Fibroblast of lung (primary cell): ENCODE measurements at regions not wholly inside any gene's neighbourhood (a gene's known extent, or its start where the extent isn't known, plus 50 kb on each side); places are given as distances from the start of the nearest gene placed in this dataset.

ENCODE experiments used
- DNase-seq, 2 donors: peaks; one replicate each; pipeline versions ENCODE4 v3.0.0 to v3.0.0-alpha.2; 2010; ENCODE audit warnings: low read depth in 2 of 2
- H2AFZ ChIP-seq: 2 replicates; pipeline ENCODE4 v1.5.1; 2012; ENCODE audit warnings: low read length, control low read depth, inconsistent platforms
- H3K27ac ChIP-seq: 2 replicates; pipeline ENCODE4 v1.5.1; 2011; ENCODE audit warnings: low read length, control low read depth; ENCODE audit not compliant: insufficient read depth
- H3K27me3 ChIP-seq: 2 replicates; pipeline ENCODE4 v1.5.1; 2011; ENCODE audit warnings: mild to moderate bottlenecking, low read length; ENCODE audit not compliant: control insufficient read depth, insufficient read depth
- H3K36me3 ChIP-seq: 2 replicates; pipeline ENCODE4 v1.5.1; 2011; ENCODE audit warnings: low read length; ENCODE audit not compliant: control insufficient read depth, insufficient read depth
- H3K4me1 ChIP-seq: 2 replicates; pipeline ENCODE4 v1.5.1; 2011; ENCODE audit warnings: low read length; ENCODE audit not compliant: control insufficient read depth, insufficient read depth; ENCODE audit errors: extremely low read depth
- H3K4me2 ChIP-seq: 2 replicates; pipeline ENCODE4 v1.5.1; 2011; ENCODE audit warnings: low read length, control low read depth; ENCODE audit not compliant: insufficient read depth; ENCODE audit errors: extremely low read depth
- H3K4me3 ChIP-seq, 4 experiments: fragments of 200-600 bp in 1 of 4; sonication (generic) in 1 of 4; replicated peaks in 1 of 4; 2 replicates each; pipeline ENCODE4 v1.5.1; 2011 to 2016; ENCODE audit warnings: low read length in 4 of 4, low read depth in 3 of 4, mild to moderate bottlenecking in 3 of 4, control low read depth in 2 of 4, inconsistent platforms in 1 of 4, mixed read lengths in 1 of 4; ENCODE audit not compliant: insufficient read depth in 1 of 4; ENCODE audit errors: control extremely low read depth in 1 of 4
- H3K79me2 ChIP-seq: 2 replicates; pipeline ENCODE4 v1.5.1; 2012; ENCODE audit warnings: mild to moderate bottlenecking, low read length, inconsistent platforms; ENCODE audit not compliant: control insufficient read depth, insufficient read depth
- H3K9ac ChIP-seq: 2 replicates; pipeline ENCODE4 v1.5.1; 2011; ENCODE audit warnings: mild to moderate bottlenecking, low read length, control low read depth; ENCODE audit not compliant: insufficient read depth
- H3K9me3 ChIP-seq: 2 replicates; pipeline ENCODE4 v1.5.1; 2012; ENCODE audit warnings: low read depth, low read length; ENCODE audit not compliant: control insufficient read depth, insufficient read depth
- H4K20me1 ChIP-seq: 2 replicates; pipeline ENCODE4 v1.5.1; 2011; ENCODE audit warnings: low read length; ENCODE audit not compliant: control insufficient read depth, insufficient read depth; ENCODE audit errors: extremely low read depth
- CTCF ChIP-seq, 2 donors: IDR thresholded peaks in 1 of 2; conservative IDR thresholded peaks in 1 of 2; 1 replicate in 1 of 2; 2 replicates in 1 of 2; pipeline ENCODE4 v1.5.1; 2011 to 2012; ENCODE audit warnings: low read length in 2 of 2, control low read depth in 1 of 2, inconsistent platforms in 1 of 2, low read depth in 1 of 2, mild to moderate bottlenecking in 1 of 2
- EZH2 ChIP-seq: IDR thresholded peaks from 2 replicates; pipeline ENCODE4 v1.5.1; 2012; ENCODE audit warnings: low read length, control low read depth, mild to moderate bottlenecking; ENCODE audit errors: missing control alignments

GRCh38 chr10:4034907-4035598, 250.0 kb upstream of the KLF6 start:
- Histone ChIP-seq H3K4me2 (peak overlapping the region; percentile 92), H3K27ac (peak overlapping the region; percentile 66), H3K4me1 (peaks cover 2% of the 10 kb centered on the region), H3K79me2 (no peaks in the 10 kb centered on the region), H3K4me3 (peak overlapping the region; percentile 22 to 36 (median 26)), H3K36me3 (no peaks in the 10 kb centered on the region), H3K9me3 (no peaks in the 10 kb centered on the region), H2AFZ (peak overlapping the region; percentile 92), H3K27me3 (no peaks in the 10 kb centered on the region), H3K9ac (peak overlapping the region; percentile 57), H4K20me1 (no peaks in the 10 kb centered on the region)
- TF ChIP-seq CTCF (conservative IDR thresholded peaks at IDR 0.05 in 1 of 2, IDR thresholded peaks at IDR 0.05 in 1 of 2; ENCODE audit: low read depth in 1 of 2, low read length in 2 of 2): no peak
- no peak for TF ChIP-seq EZH2
- peak in 1 of 2 donors; percentile 51 for DNase-seq

GRCh38 chr10:4033341-4033896, 248.4 kb upstream of the KLF6 start:
- no peak overlapping the region for H3K4me2 ChIP-seq
- H3K27me3 ChIP-seq: no peaks in the 10 kb centered on the region
- H3K9me3 ChIP-seq: no peaks in the 10 kb centered on the region
- H3K27ac ChIP-seq: no peak overlapping the region
- H2AFZ ChIP-seq: no peak overlapping the region
- no peak for TF ChIP-seq EZH2
- no peak for TF ChIP-seq CTCF (conservative IDR thresholded peaks at IDR 0.05 in 1 of 2, IDR thresholded peaks at IDR 0.05 in 1 of 2; ENCODE audit: low read depth in 1 of 2, low read length in 2 of 2)
- H3K4me3 ChIP-seq: no peak overlapping the region
- no peaks in the 10 kb centered on the region for H3K79me2 ChIP-seq
- no peak overlapping the region for H3K9ac ChIP-seq
- no peaks in the 10 kb centered on the region for H4K20me1 ChIP-seq
- peaks cover 2% of the 10 kb centered on the region for H3K4me1 ChIP-seq
- no peak for DNase-seq
- no peaks in the 10 kb centered on the region for H3K36me3 ChIP-seq

- H3K4me3 ChIP-seq: no peak overlapping the region
- H3K9me3 ChIP-seq: no peaks in the 10 kb centered on the region
- H4K20me1 ChIP-seq: no peaks in the 10 kb centered on the region
- no peaks in the 10 kb centered on the region for H3K36me3 ChIP-seq
- no peak for DNase-seq
- no peaks in the 10 kb centered on the region for H3K27me3 ChIP-seq
- peaks cover 6% of the 10 kb centered on the region for H3K4me1 ChIP-seq
- H3K79me2 ChIP-seq: no peaks in the 10 kb centered on the region
- no peak overlapping the region for H3K4me2 ChIP-seq
- no peak overlapping the region for H2AFZ ChIP-seq
- H3K9ac ChIP-seq: no peak overlapping the region
- TF ChIP-seq EZH2: no peak
- no peak for TF ChIP-seq CTCF (conservative IDR thresholded peaks at IDR 0.05 in 1 of 2, IDR thresholded peaks at IDR 0.05 in 1 of 2; ENCODE audit: low read depth in 1 of 2, low read length in 2 of 2)
- no peak overlapping the region for H3K27ac ChIP-seq
These were observed 244.9 kb upstream of the KLF6 start for GRCh38 chr10:4029866-4030265.
